H1 (cell line): ENCODE measurements at regions not wholly inside any gene's neighbourhood (a gene's known extent, or its start where the extent isn't known, plus 50 kb on each side); places are given as distances from the start of the nearest gene placed in this dataset.

Source experiments
- KDM1A ChIP-seq: fragments of 200-600, 300-600 bp; sonication (generic); IDR thresholded peaks from 2 replicates; pipeline ENCODE4 v1.7.1; 2016; ENCODE audit warnings: mild to moderate bottlenecking, low read length, borderline replicate concordance
- POLR2A ChIP-seq, 2 experiments: IDR thresholded peaks; 1 replicate in 1 of 2; 2 replicates in 1 of 2; pipeline ENCODE4 v1.6.1; 2011; ENCODE audit warnings: low read depth in 2 of 2, low read length in 2 of 2, mild to moderate bottlenecking in 2 of 2; ENCODE audit errors: control extremely low read depth in 1 of 2
- SRF ChIP-seq: IDR thresholded peaks from 2 replicates; pipeline ENCODE4 v1.6.1; 2011; ENCODE audit warnings: mild to moderate bottlenecking, low read depth, low read length, moderate library complexity
- TEAD4 ChIP-seq: IDR thresholded peaks from 2 replicates; pipeline ENCODE4 v1.6.1; 2012; ENCODE audit warnings: low read depth, low read length, inconsistent platforms, mixed read lengths
- YY1 ChIP-seq: IDR thresholded peaks from 2 replicates; pipeline ENCODE4 v1.6.1; 2011; ENCODE audit warnings: low read depth, mild to moderate bottlenecking, low read length

GRCh38 chr2:17429130-17429529 lies 89.1 kb downstream of the RAD51AP2 start (continued):
- TF ChIP-seq KDM1A, result no peak
- no peak for TF ChIP-seq YY1
- no peak for TF ChIP-seq TEAD4
- TF ChIP-seq POLR2A (IDR thresholded peaks at IDR 0.05; ENCODE audit: control extremely low read depth in 1 of 2, low read depth in 2 of 2, low read length in 2 of 2), result no peak
- TF ChIP-seq SRF, result no peak
- TF ChIP-seq, all 59 proteins: peak for 0
